H9 (cell line): ENCODE measurements at regions not wholly inside any gene's neighbourhood (a gene's known extent, or its start where the extent isn't known, plus 50 kb on each side); places are given as distances from the start of the nearest gene placed in this dataset.

Source experiments
- DNase-seq: peaks from one replicate; pipeline ENCODE4 v3.0.0-alpha.2; 2017
- H2AFZ ChIP-seq: one replicate; pipeline ENCODE4 v1.6.1; 2013; ENCODE audit warnings: mild to moderate bottlenecking, low read length, control low read depth, moderate library complexity
- H2AK5ac ChIP-seq: 2 replicates; pipeline ENCODE4 v1.6.1; 2013; ENCODE audit warnings: low read length, control low read depth, mixed read lengths; ENCODE audit not compliant: insufficient read length
- H2BK120ac ChIP-seq: one replicate; pipeline ENCODE4 v1.6.1; 2013; ENCODE audit warnings: low read depth, mild to moderate bottlenecking, low read length, control low read depth, inconsistent platforms; ENCODE audit not compliant: poor library complexity, severe bottlenecking
- H2BK12ac ChIP-seq: 2 replicates; pipeline ENCODE4 v1.6.1; 2013; ENCODE audit warnings: low read length, control low read depth, mixed read lengths, low read depth; ENCODE audit not compliant: insufficient read length
- H2BK15ac ChIP-seq: 2 replicates; pipeline ENCODE4 v1.6.1; 2013; ENCODE audit warnings: low read depth, low read length, control low read depth
- H2BK20ac ChIP-seq: one replicate; pipeline ENCODE4 v1.6.1; 2013; ENCODE audit warnings: low read depth, mild to moderate bottlenecking, low read length, control low read depth, inconsistent platforms; ENCODE audit not compliant: poor library complexity, severe bottlenecking
- H2BK5ac ChIP-seq: 2 replicates; pipeline ENCODE4 v1.6.1; 2013; ENCODE audit warnings: low read length, control low read depth, mixed read lengths; ENCODE audit not compliant: insufficient read length
- H3K14ac ChIP-seq: 2 replicates; pipeline ENCODE4 v1.6.1; 2013; ENCODE audit warnings: low read length, control low read depth; ENCODE audit not compliant: insufficient read depth
- H3K18ac ChIP-seq: 2 replicates; pipeline ENCODE4 v1.6.1; 2013; ENCODE audit warnings: low read depth, mild to moderate bottlenecking, mixed read lengths, low read length, control low read depth; ENCODE audit not compliant: insufficient read length
- H3K23ac ChIP-seq: 2 replicates; pipeline ENCODE4 v1.6.1; 2013; ENCODE audit warnings: low read length, control low read depth, mixed read lengths, low read depth; ENCODE audit not compliant: insufficient read length
- H3K23me2 ChIP-seq: 2 replicates; pipeline ENCODE4 v1.6.1; 2013; ENCODE audit warnings: low read depth, mild to moderate bottlenecking, mixed read lengths, low read length, control low read depth; ENCODE audit not compliant: insufficient read length, poor library complexity, severe bottlenecking
- H3K27ac ChIP-seq: 2 replicates; pipeline ENCODE4 v1.5.1; 2013; ENCODE audit warnings: low read length, control low read depth, mixed read lengths, low read depth; ENCODE audit not compliant: insufficient read length
- H3K27me3 ChIP-seq: 2 replicates; pipeline ENCODE4 v1.6.1; 2013; ENCODE audit warnings: low read length, control low read depth, inconsistent platforms; ENCODE audit not compliant: insufficient read depth
- H3K4ac ChIP-seq: 2 replicates; pipeline ENCODE4 v1.6.1; 2013; ENCODE audit warnings: low read depth, mild to moderate bottlenecking, control low read depth, inconsistent platforms, low read length, moderate library complexity
- H3K4me1 ChIP-seq: 2 replicates; pipeline ENCODE4 v1.6.1; 2013; ENCODE audit warnings: low read length, control low read depth, inconsistent platforms; ENCODE audit not compliant: insufficient read depth
- H3K4me2 ChIP-seq: 2 replicates; pipeline ENCODE4 v1.6.1; 2013; ENCODE audit warnings: low read length, control low read depth, mixed read lengths; ENCODE audit not compliant: insufficient read length, insufficient read depth
- H3K56ac ChIP-seq: 2 replicates; pipeline ENCODE4 v1.6.1; 2013; ENCODE audit warnings: low read depth, mild to moderate bottlenecking, mixed read lengths, low read length, control low read depth; ENCODE audit not compliant: insufficient read length
- H3K79me1 ChIP-seq: 2 replicates; pipeline ENCODE4 v1.6.1; 2013; ENCODE audit warnings: low read depth, mild to moderate bottlenecking, moderate library complexity, low read length, control low read depth, inconsistent platforms; ENCODE audit not compliant: insufficient read depth, poor library complexity, severe bottlenecking
- H3K79me2 ChIP-seq: 2 replicates; pipeline ENCODE4 v1.6.1; 2013; ENCODE audit warnings: low read length, control low read depth, inconsistent platforms; ENCODE audit not compliant: insufficient read depth
- H3K9ac ChIP-seq: 2 replicates; pipeline ENCODE4 v1.6.1; 2013; ENCODE audit warnings: low read length, control low read depth, mixed read lengths; ENCODE audit not compliant: insufficient read length; ENCODE audit errors: extremely low read depth
- H3K9me3 ChIP-seq: one replicate; pipeline ENCODE4 v1.6.1; 2013; ENCODE audit warnings: low read depth, low read length, inconsistent platforms; ENCODE audit not compliant: control insufficient read depth
- H3T11ph ChIP-seq: one replicate; pipeline ENCODE4 v1.6.1; 2013; ENCODE audit warnings: mild to moderate bottlenecking, low read length, control low read depth, inconsistent platforms
- H4K20me1 ChIP-seq: one replicate; pipeline ENCODE4 v1.6.1; 2013; ENCODE audit not compliant: control insufficient read depth, insufficient read length, insufficient read depth
- H4K5ac ChIP-seq: 2 replicates; pipeline ENCODE4 v1.6.1; 2013; ENCODE audit warnings: low read depth, mild to moderate bottlenecking, mixed read lengths, low read length, control low read depth; ENCODE audit not compliant: insufficient read length
- H4K8ac ChIP-seq: replicated peaks from 2 replicates; pipeline ENCODE4 v1.6.1; 2013; ENCODE audit warnings: low read length, control low read depth, mixed read lengths, low read depth; ENCODE audit not compliant: insufficient read length
- H4K91ac ChIP-seq: 2 replicates; pipeline ENCODE4 v1.6.1; 2013; ENCODE audit warnings: low read depth, mild to moderate bottlenecking, moderate library complexity, mixed read lengths, low read length, control low read depth; ENCODE audit not compliant: insufficient read length
- H3K27ac Mint-ChIP-seq, 3 experiments: 2 replicates in 2 of 3; 3 replicates in 1 of 3; pipeline ENCODE4 v1.8.0; 2020 to 2021; ENCODE audit warnings: mixed read lengths in 3 of 3, mild to moderate bottlenecking in 1 of 3, moderate library complexity in 1 of 3
- H3K27me3 Mint-ChIP-seq: 2 replicates; pipeline ENCODE4 v1.8.0; 2021; ENCODE audit warnings: low read depth, mild to moderate bottlenecking, moderate library complexity, mixed read lengths
- H3K36me3 Mint-ChIP-seq, 3 experiments: 2 replicates in 2 of 3; 3 replicates in 1 of 3; pipeline ENCODE4 v1.8.0; 2020 to 2021; ENCODE audit warnings: low read depth in 3 of 3, mixed read lengths in 3 of 3; ENCODE audit not compliant: insufficient read depth in 1 of 3
- H3K4me1 Mint-ChIP-seq, 2 experiments: 2 replicates each; pipeline ENCODE4 v1.8.0; 2020; ENCODE audit warnings: mixed read lengths in 2 of 2
- H3K4me3 Mint-ChIP-seq, 2 experiments: 2 replicates in 1 of 2; 3 replicates in 1 of 2; pipeline ENCODE4 v1.8.0; 2020 to 2021; ENCODE audit warnings: mild to moderate bottlenecking in 2 of 2, mixed read lengths in 2 of 2, moderate library complexity in 1 of 2
- H3K9me3 Mint-ChIP-seq, 2 experiments: 2 replicates in 1 of 2; 3 replicates in 1 of 2; pipeline ENCODE4 v1.8.0; 2020; ENCODE audit warnings: mild to moderate bottlenecking in 2 of 2, mixed read lengths in 2 of 2, moderate library complexity in 1 of 2
- CTCF ChIP-seq: fragments of 200-600 bp; sonication (generic); conservative IDR thresholded peaks from 3 replicates; pipeline ENCODE4 v1.8.0; 2021; ENCODE audit warnings: antibody characterized with exemption, mild to moderate bottlenecking
- WGBS: extraction: QIAGEN DNeasy Blood & Tissue Kit; methylation state at CpG from one replicate; pipeline ENCODE4 v1.1.7; 2013; ENCODE audit warnings: missing lambda C conversion rate, low lambda C conversion rate, mixed read lengths; ENCODE audit not compliant: insufficient read length; ENCODE audit errors: extremely low coverage; 5-methylcytosine and 5-hydroxymethylcytosine counted together

- no peak overlapping the region for H4K8ac ChIP-seq
- Mint-ChIP-seq H3K4me1 (peaks cover 11 to 20% of the 10 kb centered on the region in 2 experiments), H3K36me3 (no peaks in the 10 kb centered on the region), H3K27me3 (peaks cover 3% of the 10 kb centered on the region), H3K27ac (no peak overlapping the region), H3K9me3 (no peaks in the 10 kb centered on the region), H3K4me3 (no peak overlapping the region)
- no CpG with 5 or more reads among the region's 6 CpGs for WGBS
- no peak overlapping the region for H2BK20ac ChIP-seq
- H3K23me2 ChIP-seq: no peaks in the 10 kb centered on the region
- no peak overlapping the region for H3K18ac ChIP-seq
- no peak for TF ChIP-seq CTCF
- no peak overlapping the region for H3K4ac ChIP-seq
- H2BK120ac ChIP-seq: no peak overlapping the region
- no peak overlapping the region for H4K5ac ChIP-seq
- H3K9me3 ChIP-seq: no peaks in the 10 kb centered on the region
- H3K79me2 ChIP-seq: no peaks in the 10 kb centered on the region
- H2AFZ ChIP-seq: no peak overlapping the region
- H3K56ac ChIP-seq: no peak overlapping the region
- no peaks in the 10 kb centered on the region for H3K27me3 ChIP-seq
- H3K14ac ChIP-seq: no peak overlapping the region
- H3K9ac ChIP-seq: no peak overlapping the region
- H3K79me1 ChIP-seq: no peaks in the 10 kb centered on the region
- DNase-seq: no peak
- H2BK12ac ChIP-seq: no peak overlapping the region
- no peak overlapping the region for H3K4me2 ChIP-seq
- H2BK5ac ChIP-seq: no peak overlapping the region
- peaks cover 3% of the 10 kb centered on the region; the same call in 1 of the 2 replicates for H3K4me1 ChIP-seq
- H3K23ac ChIP-seq: no peak overlapping the region
- no peak overlapping the region for H2AK5ac ChIP-seq
- no peak overlapping the region for H3T11ph ChIP-seq
- no peak overlapping the region for H2BK15ac ChIP-seq
- H4K20me1 ChIP-seq: no peaks in the 10 kb centered on the region
- H4K91ac ChIP-seq: no peak overlapping the region
- H3K27ac ChIP-seq: no peak overlapping the region
Measured at GRCh38 chr5:158175934-158176481, 317.1 kb upstream of the CLINT1 start.
